ENCODE measurements at regions not wholly inside any gene's neighbourhood (a gene's known extent, or its start where the extent isn't known, plus 50 kb on each side); places are given as distances from the start of the nearest gene placed in this dataset.

GRCh38 chr17:77308861-77309726 is 168.3 kb downstream of the SEC14L1 start:
- no peak for DNase-seq

GRCh38 chr17:77310336-77310735 is 169.6 kb downstream of the SEC14L1 start:
- no peak for DNase-seq

GRCh38 chr17:77311371-77311981 is 170.7 kb downstream of the SEC14L1 start:
- no peak for DNase-seq

- no peak for DNase-seq
Measured at GRCh38 chr17:77312061-77312701, 171.4 kb downstream of the SEC14L1 start.

- no peak for DNase-seq
Measured at GRCh38 chr17:77312786-77313599, 172.2 kb downstream of the SEC14L1 start.

- no peak for DNase-seq
Measured at GRCh38 chr17:77313831-77314230, 173.1 kb downstream of the SEC14L1 start.

GRCh38 chr17:77314601-77315000 is 173.8 kb downstream of the SEC14L1 start:
- no peak for DNase-seq

- no peak for DNase-seq
Measured at GRCh38 chr17:77315010-77315409, 174.2 kb downstream of the SEC14L1 start.

- no peak for DNase-seq
Measured at GRCh38 chr17:77315551-77316190, 174.9 kb downstream of the SEC14L1 start.

GRCh38 chr17:77316191-77316641 is 175.4 kb downstream of the SEC14L1 start:
- DNase-seq: no peak

- DNase-seq: no peak
Measured at GRCh38 chr17:77316651-77317050, 175.9 kb downstream of the SEC14L1 start.

GRCh38 chr17:77317091-77317750 is 176.5 kb downstream of the SEC14L1 start:
- DNase-seq: no peak

- no peak for DNase-seq
Measured at GRCh38 chr17:77318021-77318420, 177.3 kb downstream of the SEC14L1 start.

GRCh38 chr17:77318491-77319210 is 177.9 kb downstream of the SEC14L1 start:
- no peak for DNase-seq

GRCh38 chr17:77319211-77320043 is 178.7 kb downstream of the SEC14L1 start:
- peak; percentile 61 for DNase-seq

GRCh38 chr17:77320044-77320440 is 179.3 kb downstream of the SEC14L1 start:
- DNase-seq: no peak

GRCh38 chr17:77320485-77321256 is 179.9 kb downstream of the SEC14L1 start:
- no peak for DNase-seq

GRCh38 chr17:77321649-77322513 is 181.1 kb downstream of the SEC14L1 start:
- no peak for DNase-seq
